Ovary (tissue), 1 donor: ENCODE measurements at regions not wholly inside any gene's neighbourhood (a gene's known extent, or its start where the extent isn't known, plus 50 kb on each side); places are given as distances from the start of the nearest gene placed in this dataset.

Source experiments
- EP300 ChIP-seq: sonication (generic); formaldehyde crosslinking; IDR thresholded peaks from one replicate; pipeline ENCODE4 v1.6.1; 2017; ENCODE audit warnings: antibody characterized with exemption
- POLR2A ChIP-seq: fragments of 450-650 bp; IDR thresholded peaks from one replicate; pipeline ENCODE4 v1.6.1; 2017; ENCODE audit warnings: antibody characterized with exemption, mild to moderate bottlenecking, moderate library complexity

- TF ChIP-seq EP300 (no peak), POLR2A (no peak)
These were observed 339.5 kb upstream of the SPANXN4 start for GRCh38 chrX:142686206-142686605.
